ENCODE measurements at regions not wholly inside any gene's neighbourhood (a gene's known extent, or its start where the extent isn't known, plus 50 kb on each side); places are given as distances from the start of the nearest gene placed in this dataset.

- TF ChIP-seq POLR2A (IDR thresholded peaks at IDR 0.05) (no peak), CTCF (IDR thresholded peaks at IDR 0.05) (no peak)
Measured at GRCh38 chr6:23736577-23736976, 389.4 kb upstream of the NRSN1 start.
